GM21381 (cell line): ENCODE measurements at regions not wholly inside any gene's neighbourhood (a gene's known extent, or its start where the extent isn't known, plus 50 kb on each side); places are given as distances from the start of the nearest gene placed in this dataset.

ENCODE experiments used
- ATAC-seq: cut with Tn5 transposase; IDR thresholded peaks from one replicate; pipeline ENCODE4 v1.9.1; 2021; ENCODE audit warnings: mild to moderate bottlenecking, moderate library complexity; ENCODE audit not compliant: unreplicated experiment

- no peak for ATAC-seq
Measured at GRCh38 chr4:110675426-110675825, 52.5 kb upstream of the PITX2 start.

GRCh38 chr4:110676241-110676640 is 53.4 kb upstream of the PITX2 start:
- no peak for ATAC-seq

- no peak for ATAC-seq
Measured at GRCh38 chr4:110678517-110679227, 55.8 kb upstream of the PITX2 start.

- ATAC-seq = no peak
Measured at GRCh38 chr4:110680265-110680664, 57.4 kb upstream of the PITX2 start.

GRCh38 chr4:110681381-110681780 is 58.5 kb upstream of the PITX2 start:
- no peak for ATAC-seq

GRCh38 chr4:110682311-110682710 is 59.4 kb upstream of the PITX2 start:
- ATAC-seq = no peak

GRCh38 chr4:110683601-110684000 is 60.7 kb upstream of the PITX2 start:
- ATAC-seq = no peak

- ATAC-seq = no peak
Measured at GRCh38 chr4:110702326-110702725, 79.4 kb upstream of the PITX2 start.

GRCh38 chr4:110704748-110705439 is 82.0 kb upstream of the PITX2 start:
- ATAC-seq = peak; percentile 71

GRCh38 chr4:110705440-110705782 is 82.5 kb upstream of the PITX2 start:
- no peak for ATAC-seq

GRCh38 chr4:110710070-110710469 is 87.2 kb upstream of the PITX2 start:
- ATAC-seq = no peak

- no peak for ATAC-seq
Measured at GRCh38 chr4:110712486-110712885, 89.6 kb upstream of the PITX2 start.

GRCh38 chr4:110730318-110730717 is 107.4 kb upstream of the PITX2 start:
- no peak for ATAC-seq

GRCh38 chr4:110733901-110734300 is 111.0 kb upstream of the PITX2 start:
- no peak for ATAC-seq

- no peak for ATAC-seq
Measured at GRCh38 chr4:110735686-110736085, 112.8 kb upstream of the PITX2 start.

GRCh38 chr4:110737931-110738330 is 115.1 kb upstream of the PITX2 start:
- no peak for ATAC-seq

- no peak for ATAC-seq
Measured at GRCh38 chr4:110742143-110742542, 119.3 kb upstream of the PITX2 start.

- ATAC-seq = no peak
Measured at GRCh38 chr4:110748071-110748470, 125.2 kb upstream of the PITX2 start.

- no peak for ATAC-seq
Measured at GRCh38 chr4:110751183-110751582, 128.3 kb upstream of the PITX2 start.

- ATAC-seq = no peak
Measured at GRCh38 chr4:110751986-110752385, 129.1 kb upstream of the PITX2 start.

- no peak for ATAC-seq
Measured at GRCh38 chr4:110753466-110753865, 130.6 kb upstream of the PITX2 start.

GRCh38 chr4:110754716-110755115 is 131.8 kb upstream of the PITX2 start:
- ATAC-seq = no peak

- ATAC-seq = no peak
Measured at GRCh38 chr4:110769578-110769977, 146.7 kb upstream of the PITX2 start.
